Parathyroid adenoma (tissue), 2 donors: ENCODE measurements at regions not wholly inside any gene's neighbourhood (a gene's known extent, or its start where the extent isn't known, plus 50 kb on each side); places are given as distances from the start of the nearest gene placed in this dataset.

Experiments used
- H2AFZ ChIP-seq: fragments of 300-600 bp; sonication (generic); one replicate; pipeline ENCODE4 v1.7.0; 2017; ENCODE audit warnings: antibody characterized with exemption, mild to moderate bottlenecking
- H3K27ac ChIP-seq: fragments of 300-600 bp; sonication (generic); one replicate; pipeline ENCODE4 v1.7.0; 2017
- H3K27me3 ChIP-seq: fragments of 300-600 bp; sonication (generic); one replicate; pipeline ENCODE4 v1.7.0; 2017; ENCODE audit warnings: low read length; ENCODE audit not compliant: control insufficient read depth, insufficient read depth
- H3K36me3 ChIP-seq: fragments of 300-600 bp; sonication (generic); one replicate; pipeline ENCODE4 v1.7.0; 2017; ENCODE audit warnings: low read length; ENCODE audit not compliant: control insufficient read depth, insufficient read depth
- H3K4me1 ChIP-seq: fragments of 300-600 bp; sonication (generic); one replicate; pipeline ENCODE4 v1.7.0; 2017; ENCODE audit warnings: control low read depth
- H3K4me2 ChIP-seq: fragments of 300-600 bp; sonication (generic); one replicate; pipeline ENCODE4 v1.7.0; 2017; ENCODE audit warnings: low read length
- H3K4me3 ChIP-seq: fragments of 300-600 bp; sonication (generic); one replicate; pipeline ENCODE4 v1.7.0; 2017; ENCODE audit warnings: low read depth, low read length
- H3K79me2 ChIP-seq: fragments of 300-600 bp; sonication (generic); one replicate; pipeline ENCODE4 v1.7.0; 2017; ENCODE audit warnings: control low read depth
- H3K9ac ChIP-seq: fragments of 300-600 bp; sonication (generic); one replicate; pipeline ENCODE4 v1.7.0; 2017; ENCODE audit warnings: mild to moderate bottlenecking
- H3K9me3 ChIP-seq: fragments of 300-600 bp; sonication (generic); one replicate; pipeline ENCODE4 v1.7.0; 2017; ENCODE audit warnings: low read length; ENCODE audit not compliant: control insufficient read depth
- CTCF ChIP-seq: fragments of 300-600 bp; sonication (generic); IDR thresholded peaks from one replicate; pipeline ENCODE4 v1.7.0; 2017; ENCODE audit warnings: antibody characterized with exemption, mild to moderate bottlenecking
- donor health status: primary hyperparathyroidism.

GRCh38 chr16:59773330-59773729, 1039.2 kb upstream of the GOT2 start:
- Histone ChIP-seq H3K9ac (no peak overlapping the region), H3K27ac (no peak overlapping the region), H3K36me3 (no peaks in the 10 kb centered on the region), H3K4me2 (no peak overlapping the region), H2AFZ (no peak overlapping the region), H3K79me2 (no peaks in the 10 kb centered on the region), H3K4me1 (no peaks in the 10 kb centered on the region), H3K9me3 (no peaks in the 10 kb centered on the region), H3K27me3 (no peaks in the 10 kb centered on the region), H3K4me3 (no peak overlapping the region)
- TF ChIP-seq CTCF: no peak

- no peak for TF ChIP-seq CTCF
These were observed 1025.2 kb upstream of the GOT2 start for GRCh38 chr16:59759296-59759695.

GRCh38 chr16:59758848-59759247, 1024.7 kb upstream of the GOT2 start:
- no peak overlapping the region for H3K9ac ChIP-seq
- no peaks in the 10 kb centered on the region for H3K36me3 ChIP-seq
- H2AFZ ChIP-seq: no peak overlapping the region
- no peak overlapping the region for H3K4me3 ChIP-seq
- H3K9me3 ChIP-seq: no peaks in the 10 kb centered on the region
- no peak overlapping the region for H3K4me2 ChIP-seq
- no peaks in the 10 kb centered on the region for H3K27me3 ChIP-seq
- no peak for TF ChIP-seq CTCF
- no peaks in the 10 kb centered on the region for H3K79me2 ChIP-seq
- H3K4me1 ChIP-seq: no peaks in the 10 kb centered on the region
- H3K27ac ChIP-seq: no peak overlapping the region

More at GRCh38 chr16:59759296-59759695, 1025.2 kb upstream of the GOT2 start:
- Histone ChIP-seq H3K27me3 (no peaks in the 10 kb centered on the region), H3K27ac (no peak overlapping the region), H3K4me2 (no peak overlapping the region), H3K4me1 (no peaks in the 10 kb centered on the region), H3K4me3 (no peak overlapping the region), H3K36me3 (no peaks in the 10 kb centered on the region), H2AFZ (no peak overlapping the region), H3K79me2 (no peaks in the 10 kb centered on the region), H3K9me3 (no peaks in the 10 kb centered on the region), H3K9ac (no peak overlapping the region)

- Histone ChIP-seq H3K27ac (no peak overlapping the region), H2AFZ (no peak overlapping the region), H3K79me2 (no peaks in the 10 kb centered on the region), H3K36me3 (no peaks in the 10 kb centered on the region), H3K4me1 (no peaks in the 10 kb centered on the region), H3K9me3 (no peaks in the 10 kb centered on the region), H3K4me3 (no peak overlapping the region), H3K4me2 (no peak overlapping the region), H3K9ac (no peak overlapping the region), H3K27me3 (no peaks in the 10 kb centered on the region)
- no peak for TF ChIP-seq CTCF
These were observed 1020.7 kb upstream of the GOT2 start for GRCh38 chr16:59754854-59755253.

GRCh38 chr16:59749662-59750336, 1015.7 kb upstream of the GOT2 start:
- Histone ChIP-seq H3K4me3 (no peak overlapping the region), H3K9me3 (no peaks in the 10 kb centered on the region), H3K27me3 (no peaks in the 10 kb centered on the region), H3K4me2 (no peak overlapping the region), H3K4me1 (no peaks in the 10 kb centered on the region), H3K79me2 (no peaks in the 10 kb centered on the region), H3K36me3 (no peaks in the 10 kb centered on the region), H3K9ac (no peak overlapping the region), H2AFZ (no peak overlapping the region), H3K27ac (no peak overlapping the region)
- no peak for TF ChIP-seq CTCF
